Glomerular endothelial cell (primary cell): ENCODE measurements at regions not wholly inside any gene's neighbourhood (a gene's known extent, or its start where the extent isn't known, plus 50 kb on each side); places are given as distances from the start of the nearest gene placed in this dataset.

Experiments used
- DNase-seq: peaks from one replicate; pipeline ENCODE4 v3.0.0-alpha.2; 2011; ENCODE audit warnings: low read depth, low spot score; ENCODE audit errors: extremely low read depth

- no peak for DNase-seq
Measured at GRCh38 chr11:26076233-26076990, 255.5 kb upstream of the ANO3 start.

- DNase-seq: no peak
Measured at GRCh38 chr11:26078231-26078821, 253.6 kb upstream of the ANO3 start.

- no peak for DNase-seq
Measured at GRCh38 chr11:26084313-26084712, 247.6 kb upstream of the ANO3 start.

GRCh38 chr11:26086028-26086427, 245.9 kb upstream of the ANO3 start:
- no peak for DNase-seq

GRCh38 chr11:26087120-26087935, 244.6 kb upstream of the ANO3 start:
- no peak for DNase-seq

GRCh38 chr11:26088391-26088790, 243.5 kb upstream of the ANO3 start:
- no peak for DNase-seq

- DNase-seq: no peak
Measured at GRCh38 chr11:26090651-26091050, 241.3 kb upstream of the ANO3 start.

GRCh38 chr11:26093206-26093605, 238.7 kb upstream of the ANO3 start:
- DNase-seq: no peak

GRCh38 chr11:26095340-26095739, 236.6 kb upstream of the ANO3 start:
- no peak for DNase-seq

GRCh38 chr11:26096451-26096850, 235.5 kb upstream of the ANO3 start:
- DNase-seq: no peak

- no peak for DNase-seq
Measured at GRCh38 chr11:26102325-26102724, 229.6 kb upstream of the ANO3 start.

GRCh38 chr11:26105762-26106423, 226.0 kb upstream of the ANO3 start:
- no peak for DNase-seq

- DNase-seq: no peak
Measured at GRCh38 chr11:26106726-26107125, 225.2 kb upstream of the ANO3 start.

- DNase-seq: no peak
Measured at GRCh38 chr11:26109658-26110368, 222.1 kb upstream of the ANO3 start.

- no peak for DNase-seq
Measured at GRCh38 chr11:26112264-26112663, 219.7 kb upstream of the ANO3 start.

- DNase-seq: no peak
Measured at GRCh38 chr11:26121466-26121865, 210.5 kb upstream of the ANO3 start.

GRCh38 chr11:26126741-26127140, 205.2 kb upstream of the ANO3 start:
- DNase-seq: no peak

GRCh38 chr11:26127336-26127735, 204.6 kb upstream of the ANO3 start:
- DNase-seq: no peak

GRCh38 chr11:26131406-26131805, 200.5 kb upstream of the ANO3 start:
- no peak for DNase-seq

GRCh38 chr11:26134053-26134452, 197.9 kb upstream of the ANO3 start:
- no peak for DNase-seq
